LNCaP clone FGC (cell line): ENCODE measurements at regions not wholly inside any gene's neighbourhood (a gene's known extent, or its start where the extent isn't known, plus 50 kb on each side); places are given as distances from the start of the nearest gene placed in this dataset.

Experiments
- DNase-seq: peaks from one replicate; pipeline ENCODE4 v3.0.0-alpha.2; 2011; ENCODE audit warnings: low read depth
- H3K4me3 ChIP-seq: 2 replicates; pipeline ENCODE4 v1.5.1; 2011; ENCODE audit warnings: mild to moderate bottlenecking, low read depth, low read length, control low read depth
- CTCF ChIP-seq: IDR thresholded peaks from 2 replicates; pipeline ENCODE4 v1.5.1; 2012; ENCODE audit warnings: mild to moderate bottlenecking; ENCODE audit not compliant: control insufficient read depth, insufficient read depth; ENCODE audit errors: extremely low read depth

- no peak overlapping the region for H3K4me3 ChIP-seq
- no peak for DNase-seq
- TF ChIP-seq CTCF: no peak
These were observed 348.5 kb upstream of the ROBO1 start for GRCh38 chr3:80116281-80116680.

DNA sequence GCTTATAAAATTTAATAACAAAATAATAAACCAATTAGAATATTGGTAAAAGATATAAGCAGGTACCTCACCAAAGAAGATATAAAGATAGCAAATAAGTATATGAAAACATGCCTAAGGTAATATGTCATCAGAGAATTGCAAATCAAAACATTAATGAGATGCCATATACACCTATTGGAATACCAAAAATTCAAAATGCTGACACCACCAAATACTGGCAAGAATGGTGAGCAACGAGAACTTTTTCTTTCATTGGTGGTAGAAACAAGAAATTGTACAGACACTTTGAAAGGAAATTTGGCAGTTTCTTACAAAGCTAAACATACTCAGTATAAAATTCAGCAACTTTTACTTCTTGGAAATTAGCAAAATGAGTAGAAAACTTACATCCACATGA lies 346.9 kb upstream of the ROBO1 start:
- no peak for DNase-seq
- no peak overlapping the region for H3K4me3 ChIP-seq
- no peak for TF ChIP-seq CTCF

GRCh38 chr3:80113331-80113730 lies 345.5 kb upstream of the ROBO1 start:
- DNase-seq: no peak
- TF ChIP-seq CTCF: no peak
- H3K4me3 ChIP-seq: no peak overlapping the region

- no peak for DNase-seq
- no peak for TF ChIP-seq CTCF
These were observed 331.8 kb upstream of the ROBO1 start for GRCh38 chr3:80099559-80100066.

DNA sequence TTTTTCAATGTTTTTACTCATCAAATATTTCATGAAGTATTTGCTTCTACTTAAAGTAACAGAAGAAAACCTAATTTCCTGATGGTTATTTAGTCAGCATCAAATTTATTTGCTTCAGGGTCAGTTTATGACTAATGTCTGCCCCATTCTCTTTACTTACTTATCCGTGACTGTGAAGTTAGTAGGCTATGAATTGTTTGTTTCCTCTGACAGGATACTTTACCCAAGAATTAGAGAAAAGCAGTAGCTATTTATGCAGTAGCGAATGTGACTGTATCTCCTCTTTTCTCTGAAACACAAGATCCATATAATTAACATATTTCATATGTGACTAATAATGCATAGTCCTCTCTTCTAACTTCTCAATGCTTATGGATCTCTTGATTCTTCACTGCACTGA lies 329.9 kb upstream of the ROBO1 start:
- DNase-seq: no peak
- no peak for TF ChIP-seq CTCF

More at GRCh38 chr3:80099559-80100066, 331.8 kb upstream of the ROBO1 start:
- H3K4me3 ChIP-seq: no peak overlapping the region

DNA sequence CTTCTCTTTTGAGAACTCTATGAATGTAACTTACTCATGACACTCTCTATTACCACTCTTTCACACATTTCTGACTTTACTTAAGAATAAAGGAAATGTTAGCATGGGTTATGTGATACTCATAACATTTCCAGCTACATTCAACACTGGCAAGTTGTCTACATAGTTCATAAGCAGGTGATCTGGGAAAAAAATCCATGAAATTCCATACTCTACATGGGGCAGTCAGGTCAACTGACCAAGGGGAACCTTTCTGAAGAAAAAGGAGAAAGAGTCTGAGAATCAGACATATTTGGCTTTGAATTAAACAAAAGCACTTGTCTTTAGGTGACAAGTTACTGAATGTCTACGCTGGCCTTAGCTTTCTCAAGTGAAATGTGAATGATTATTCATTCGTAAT lies 329.1 kb upstream of the ROBO1 start:
- no peak for TF ChIP-seq CTCF
- DNase-seq: no peak
- H3K4me3 ChIP-seq: no peak overlapping the region

More for the DNA sequence above, 329.9 kb upstream of the ROBO1 start:
- H3K4me3 ChIP-seq: no peak overlapping the region

DNA sequence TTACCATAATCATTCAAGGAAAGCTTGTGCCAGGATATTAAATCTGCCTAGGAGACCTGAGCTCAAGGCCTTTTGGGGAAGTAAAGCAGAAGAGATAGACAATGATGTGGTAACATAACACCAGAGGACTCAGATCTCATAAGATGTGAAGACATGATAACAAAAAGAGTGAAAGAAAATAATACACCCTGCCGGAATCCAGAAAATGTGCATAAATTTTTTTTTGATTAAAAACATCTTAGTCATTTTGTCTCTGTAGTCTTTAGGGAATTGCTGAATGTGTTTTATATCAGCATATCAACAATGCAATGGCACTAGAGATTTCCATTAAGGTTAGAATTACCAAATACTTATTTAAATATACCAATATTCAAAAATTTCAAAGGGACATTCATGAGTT lies 326.8 kb upstream of the ROBO1 start:
- no peak for DNase-seq
- no peak overlapping the region for H3K4me3 ChIP-seq
- no peak for TF ChIP-seq CTCF
